GM20431 (cell line): ENCODE measurements at regions not wholly inside any gene's neighbourhood (a gene's known extent, or its start where the extent isn't known, plus 50 kb on each side); places are given as distances from the start of the nearest gene placed in this dataset.

Experiments
- in situ Hi-C: fragments of 300-500 bp; cut with MseI, MboI; formaldehyde crosslinking; loops from one replicate; pipeline ENCODE4 v1.15.0; 2020; ENCODE audit warnings: low sequenced_read_pairs; ENCODE audit not compliant: unreplicated experiment

DNA sequence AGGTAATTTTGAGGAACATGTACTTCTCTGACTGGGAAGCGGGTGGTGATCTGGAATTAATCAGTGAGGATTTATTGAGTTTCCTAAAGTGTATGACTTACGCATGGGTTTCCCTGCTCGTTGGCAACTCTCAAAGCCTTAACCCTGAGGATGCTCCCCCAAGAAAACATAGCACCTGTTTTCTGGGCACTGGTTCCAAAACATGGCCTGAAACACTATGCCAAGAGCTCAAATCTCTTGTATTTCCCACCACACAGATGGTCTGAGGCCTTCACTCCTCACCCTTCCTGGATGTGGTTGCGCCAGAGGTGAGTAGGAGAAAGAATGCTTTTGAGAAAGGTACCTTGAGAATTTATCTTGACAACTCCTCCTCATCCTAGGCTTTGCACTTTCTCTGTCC lies 250.4 kb downstream of the FZD1 start:
- in situ Hi-C loops: no loop called here

DNA sequence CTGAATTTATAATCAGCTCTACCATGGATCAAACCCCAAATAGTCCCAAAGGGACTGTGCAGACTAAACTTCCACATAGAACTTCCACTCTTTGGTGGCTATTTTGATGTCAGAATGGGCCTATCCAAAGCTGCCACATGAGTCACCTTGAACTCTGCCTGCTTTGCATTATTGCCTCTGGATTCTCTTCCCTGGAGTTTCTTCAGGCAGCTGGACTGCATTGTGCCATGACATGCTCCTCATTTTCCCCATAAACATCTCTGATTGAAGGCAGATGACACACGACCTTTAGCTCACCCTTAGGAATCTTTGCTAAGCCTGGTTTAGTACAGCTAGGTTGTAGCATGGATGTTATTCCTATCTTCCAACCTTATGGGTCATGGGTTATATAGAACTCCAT lies 251.7 kb downstream of the FZD1 start:
- in situ Hi-C loops: no loop called here

DNA sequence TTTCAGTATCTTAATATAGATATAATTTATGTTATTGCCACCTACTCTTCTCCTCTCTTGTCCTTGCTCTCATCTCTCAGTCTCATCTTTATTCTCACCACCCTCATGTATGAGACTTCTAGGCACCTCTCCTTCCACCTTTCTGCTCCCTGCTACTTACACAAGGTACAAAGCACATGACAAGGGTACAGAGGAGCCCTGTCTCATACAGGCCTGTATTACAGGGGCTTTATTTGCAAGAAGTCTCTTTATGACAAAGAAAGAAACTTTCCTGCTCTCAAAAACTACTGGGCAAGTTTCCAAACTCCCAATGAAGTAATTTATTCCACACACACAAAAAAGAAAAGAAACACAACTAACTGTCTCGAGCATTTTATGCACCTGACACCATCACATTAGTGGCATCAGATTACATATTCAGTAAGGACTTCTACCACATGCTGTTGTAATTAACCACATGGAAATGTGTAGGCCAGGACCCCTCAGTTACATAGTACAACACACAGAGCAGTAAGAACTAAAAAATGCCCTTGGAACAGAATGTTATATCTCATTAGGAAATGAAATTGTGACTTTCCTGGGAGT lies 253.1 kb downstream of the FZD1 start:
- in situ Hi-C loops: no loop called here

DNA sequence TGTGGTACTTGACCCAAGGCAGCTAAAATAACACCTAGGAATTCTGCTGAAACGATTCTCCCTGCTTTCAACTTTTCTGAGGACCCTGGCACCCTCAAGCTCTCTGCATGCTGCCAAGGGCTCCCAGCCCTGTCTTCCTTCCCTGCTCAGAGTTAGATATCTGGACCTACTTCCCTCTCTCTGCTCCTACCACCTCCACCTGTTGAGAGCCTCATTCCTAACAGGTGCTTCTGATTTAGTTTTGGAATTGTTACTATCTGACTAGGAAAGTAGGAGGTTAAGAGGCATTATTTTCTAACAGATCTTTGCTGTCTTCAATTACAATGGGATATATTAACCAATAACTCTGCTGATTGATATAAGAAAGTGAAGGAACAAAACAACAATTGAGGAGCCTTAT lies 253.8 kb downstream of the FZD1 start:
- in situ Hi-C loops: no loop called here

DNA sequence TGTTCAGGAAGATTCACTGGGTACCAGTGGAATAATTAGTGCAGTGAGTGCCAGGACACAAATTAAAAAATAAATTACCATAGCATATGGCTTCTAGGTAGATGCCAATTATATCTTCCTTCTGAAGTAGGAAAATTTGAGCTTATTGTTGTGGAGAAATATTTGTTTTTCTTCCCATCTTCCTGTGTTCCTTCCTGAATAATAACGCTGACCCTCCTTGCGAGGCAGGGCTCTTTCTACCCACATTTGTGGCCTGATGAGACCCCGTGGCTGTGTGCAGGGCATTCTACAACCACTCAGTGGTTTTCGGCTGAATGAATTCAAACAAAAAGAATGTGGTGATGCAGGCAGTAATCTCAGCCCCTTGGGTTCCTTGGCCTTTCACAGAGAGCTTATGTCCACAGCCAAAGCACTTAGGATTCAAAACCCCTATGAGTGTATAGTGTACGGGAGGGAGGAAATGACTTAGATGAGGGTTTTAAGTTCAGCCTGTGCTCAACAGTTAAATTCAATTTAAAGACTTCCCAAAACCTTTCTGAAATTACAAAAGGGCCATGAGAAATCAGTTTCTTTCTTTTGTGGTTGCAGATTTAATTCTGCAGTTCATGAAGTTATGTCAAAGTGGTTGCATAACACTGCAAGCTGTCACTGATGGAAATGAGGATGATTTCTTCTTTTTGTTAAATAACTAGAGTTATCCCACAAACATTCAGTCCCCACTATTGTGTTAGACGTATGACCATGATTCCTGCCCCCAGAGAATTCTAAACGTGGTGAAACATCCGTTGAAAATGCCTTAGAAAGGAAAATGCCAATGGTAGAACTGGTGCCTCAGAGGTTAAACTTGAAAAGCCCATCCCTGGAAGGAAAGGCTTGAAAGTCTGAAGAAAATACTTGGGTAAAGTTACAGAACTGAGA lies 255.3 kb downstream of the FZD1 start:
- in situ Hi-C loops: no loop called here

DNA sequence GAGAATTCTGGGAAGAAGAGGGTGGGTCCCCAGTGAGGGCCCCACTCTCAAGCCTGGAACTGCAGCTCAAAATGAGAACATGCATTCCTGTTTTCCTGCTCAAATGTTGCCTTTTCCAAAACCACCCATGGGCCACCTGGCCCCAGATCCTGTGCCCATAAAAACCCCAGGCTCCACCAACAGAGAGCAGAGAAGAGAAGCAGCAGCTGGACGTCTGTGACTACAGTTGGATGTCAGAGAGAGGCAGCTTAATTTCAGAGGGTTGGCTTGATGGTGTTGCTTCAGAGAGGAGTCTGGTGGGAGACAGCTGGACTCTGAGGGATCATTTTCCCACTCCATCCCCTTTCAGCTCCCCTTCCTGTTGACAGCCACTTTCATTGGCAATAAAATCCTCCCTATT lies 256.4 kb downstream of the FZD1 start:
- in situ Hi-C loops: no loop called here

DNA sequence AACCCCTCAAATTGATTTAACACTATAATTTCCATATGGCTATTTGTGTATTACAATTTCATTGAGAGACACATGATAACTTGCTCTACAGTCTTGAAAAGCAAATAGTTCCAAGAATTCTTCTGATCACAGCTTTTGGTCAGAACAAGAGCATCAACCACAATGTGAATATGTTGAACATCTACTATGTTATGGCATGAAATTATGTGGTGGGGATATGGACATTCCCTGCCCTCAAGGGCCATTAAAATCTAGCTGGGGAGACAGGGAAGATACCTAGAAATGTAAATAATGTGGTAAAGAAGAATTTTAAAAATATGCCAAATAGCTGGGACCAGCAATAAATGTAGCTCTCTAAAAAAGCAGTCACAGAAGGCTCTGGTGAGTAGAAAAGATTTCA lies 262.2 kb downstream of the FZD1 start:
- in situ Hi-C loops: no loop called here

DNA sequence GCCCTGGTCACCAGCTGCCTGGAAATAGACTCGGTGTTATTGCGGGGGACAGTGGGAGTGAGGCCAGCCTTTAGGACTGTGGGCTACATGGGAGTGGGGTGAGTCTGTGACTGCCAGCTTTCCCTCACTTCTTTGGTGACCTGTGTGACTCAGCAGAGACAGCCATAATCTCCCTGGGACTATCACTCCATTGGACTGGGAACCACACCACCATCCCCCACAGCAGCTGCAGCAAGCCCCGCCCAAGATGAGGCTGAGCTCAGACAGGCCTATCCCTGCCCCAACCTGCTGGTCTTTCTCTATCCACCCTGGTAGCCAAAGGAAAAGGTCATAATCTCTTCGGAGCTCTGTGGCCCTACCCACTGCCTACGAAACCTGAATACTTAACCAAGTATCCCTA lies 263.2 kb downstream of the FZD1 start:
- in situ Hi-C loops: no loop called here

DNA sequence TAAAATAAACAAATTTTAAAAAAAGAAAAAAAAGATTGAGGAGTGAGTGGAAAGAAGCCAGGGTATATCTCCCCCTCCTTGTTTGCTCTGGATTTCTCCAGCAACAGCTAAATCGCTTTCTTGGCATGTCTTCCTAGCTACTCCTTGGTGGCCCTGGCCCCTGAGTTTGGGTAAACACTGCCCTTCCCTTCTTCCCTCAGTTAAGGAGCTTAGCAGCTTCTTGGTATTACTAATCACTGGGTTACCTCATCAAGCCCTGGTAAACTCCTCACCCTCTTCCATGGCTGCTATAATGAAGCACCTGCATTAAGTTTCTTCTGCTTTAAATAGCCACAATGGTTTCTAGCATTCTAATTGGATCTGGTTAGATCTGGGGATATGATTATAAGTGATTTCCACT lies 269.8 kb downstream of the FZD1 start:
- in situ Hi-C loops: no loop called here

DNA sequence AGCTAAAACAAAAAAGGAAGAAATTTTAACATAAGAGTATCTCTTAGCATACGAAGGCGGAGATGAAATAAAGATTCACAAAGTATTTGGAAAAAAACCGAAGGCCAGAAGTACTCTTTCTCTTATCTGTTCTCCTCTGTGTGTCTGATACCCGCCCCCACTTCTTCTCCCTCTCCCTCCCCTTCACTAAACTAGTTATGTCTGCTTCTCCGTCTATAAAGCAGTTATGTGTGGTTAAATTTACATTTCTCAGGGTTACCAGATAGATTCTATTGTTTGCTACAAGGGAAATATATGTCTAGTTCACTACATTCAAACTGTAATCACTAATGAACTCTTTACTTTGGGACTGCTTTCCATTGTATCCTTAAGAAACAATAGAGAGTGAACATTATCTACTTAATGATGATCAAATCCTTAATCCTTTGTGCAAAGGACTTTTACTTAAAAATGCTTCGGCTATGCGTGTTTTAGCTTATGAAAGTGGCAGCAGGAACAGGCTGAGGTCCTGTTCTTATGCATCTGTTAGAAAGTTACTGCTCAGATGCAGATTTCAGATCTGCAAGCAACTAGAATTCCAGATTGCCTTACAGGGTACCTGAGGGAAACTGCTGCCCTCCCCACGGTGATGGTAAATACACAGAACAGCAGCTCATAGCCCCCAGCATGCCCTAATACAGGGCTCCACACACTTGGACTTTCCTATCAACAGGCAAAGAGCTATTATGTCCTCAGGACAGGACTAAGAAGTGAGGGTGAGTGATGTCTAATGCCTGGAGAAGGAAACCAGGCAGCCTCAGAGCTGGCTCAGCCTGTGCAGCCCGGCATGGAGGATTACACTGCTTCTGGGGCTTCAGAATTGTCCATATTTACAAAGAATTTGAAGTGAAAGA lies 273.3 kb downstream of the FZD1 start:
- in situ Hi-C loops: no loop called here

DNA sequence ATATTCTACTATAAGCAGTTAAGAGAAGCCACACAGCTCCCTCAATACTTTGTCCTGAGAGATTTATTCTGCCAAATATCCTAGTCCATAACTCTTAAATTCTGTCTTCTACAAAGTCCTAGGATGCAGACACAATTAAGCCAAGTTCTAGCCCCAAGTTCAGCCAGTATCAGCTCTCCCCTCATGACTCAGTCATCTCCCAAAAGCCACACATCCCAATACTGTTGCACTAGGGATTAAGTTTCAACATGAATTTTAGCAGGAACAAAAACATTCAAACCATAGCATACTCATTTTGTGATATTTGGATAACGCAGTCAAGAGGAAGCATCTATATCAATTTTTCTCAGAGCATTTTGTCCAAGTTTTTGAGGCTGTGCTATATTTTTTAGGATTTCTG lies 277.4 kb downstream of the FZD1 start:
- in situ Hi-C loops: no loop called here

DNA sequence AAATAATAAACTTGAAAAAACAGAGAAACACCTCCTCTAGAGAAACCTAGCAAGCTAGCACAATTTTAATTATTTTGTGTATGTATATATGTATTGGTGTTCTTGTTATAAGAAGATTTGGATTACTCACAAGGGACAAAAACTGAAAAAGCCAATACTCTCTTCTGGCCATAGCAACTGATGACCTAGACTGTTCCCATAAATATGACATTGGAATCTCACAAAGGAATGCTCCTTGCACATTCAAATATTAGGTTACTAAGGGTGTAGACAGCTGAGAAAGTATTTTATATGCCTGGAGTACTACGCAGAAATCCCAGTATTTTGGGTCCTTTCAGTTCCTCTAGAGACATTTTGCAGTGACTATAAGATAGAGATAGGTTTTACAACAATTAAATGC lies 279.4 kb downstream of the FZD1 start:
- in situ Hi-C loops: no loop called here

DNA sequence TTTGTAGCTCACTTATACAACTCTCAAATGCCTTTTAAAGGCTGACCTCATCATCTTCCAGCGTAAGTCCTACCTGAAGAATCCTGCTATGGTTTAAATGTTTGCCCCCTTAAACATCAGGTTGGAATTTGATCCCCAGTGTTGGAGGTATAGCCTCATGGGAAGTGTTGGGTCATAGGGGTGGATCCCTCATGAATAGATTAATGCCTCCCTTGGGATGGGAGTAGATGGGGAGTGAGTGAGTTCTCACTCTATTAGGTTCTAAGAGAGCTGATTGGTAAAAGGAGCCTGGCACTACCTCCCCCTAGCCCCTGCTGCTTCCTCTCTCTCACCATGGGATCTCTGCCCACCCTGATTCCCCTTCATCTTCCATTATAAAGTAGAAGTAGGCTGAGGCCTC lies 285.6 kb downstream of the FZD1 start:
- in situ Hi-C loops: no loop called here

DNA sequence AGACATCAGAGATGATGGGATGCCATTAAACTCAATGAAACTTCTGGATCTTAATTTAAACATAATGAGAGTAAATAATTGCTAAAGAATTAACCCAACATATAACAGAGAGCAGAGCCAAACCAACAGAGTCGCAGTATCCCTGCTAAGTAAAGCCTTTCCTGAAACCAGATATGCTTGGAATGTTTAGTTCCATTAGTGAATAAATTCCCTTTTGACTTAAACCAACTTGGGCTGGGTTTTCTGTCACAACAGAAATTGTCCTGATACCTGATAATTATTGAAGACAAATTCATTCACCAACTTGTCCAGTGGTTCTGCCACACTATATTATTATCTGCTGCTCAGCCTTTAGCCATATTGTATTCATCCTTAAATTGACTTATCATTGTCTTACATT lies 286.7 kb downstream of the FZD1 start:
- in situ Hi-C loops: no loop called here

DNA sequence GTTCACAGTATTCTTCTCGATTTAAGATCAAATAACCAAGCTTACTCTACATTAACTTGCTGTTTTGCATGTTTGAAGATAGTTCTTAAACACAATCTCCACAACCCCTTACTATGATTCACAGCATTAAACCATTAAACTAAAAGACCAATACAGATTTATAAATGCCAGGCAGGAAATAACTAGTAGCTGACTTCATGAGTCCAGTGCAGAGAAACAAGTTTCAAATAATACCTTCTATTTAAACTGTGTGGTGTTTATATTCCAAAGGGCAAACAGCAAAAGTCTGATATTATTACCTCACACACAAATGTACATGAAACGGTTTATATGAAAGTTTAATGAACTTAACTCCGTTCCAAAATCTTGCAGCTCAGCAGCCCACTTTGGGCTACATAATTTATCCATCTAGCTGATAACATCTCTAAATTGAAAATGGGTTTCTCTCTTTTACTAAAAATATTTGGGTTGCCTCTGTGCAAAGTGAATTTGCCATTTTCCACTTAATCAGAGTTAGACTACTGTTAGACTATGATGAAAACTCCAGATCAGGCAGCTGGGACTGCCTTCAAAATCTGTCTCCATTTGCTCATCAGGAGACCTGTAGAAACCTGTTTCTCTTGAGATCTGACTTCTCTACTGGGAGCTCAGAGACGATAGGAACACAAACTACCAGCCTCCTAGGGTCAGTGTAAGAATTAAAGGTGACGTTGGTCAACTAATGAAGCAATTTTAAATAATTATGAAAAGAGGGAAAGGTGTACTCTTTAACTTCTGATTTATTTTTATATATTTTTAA lies 287.3 kb downstream of the FZD1 start:
- in situ Hi-C loops: no loop called here

DNA sequence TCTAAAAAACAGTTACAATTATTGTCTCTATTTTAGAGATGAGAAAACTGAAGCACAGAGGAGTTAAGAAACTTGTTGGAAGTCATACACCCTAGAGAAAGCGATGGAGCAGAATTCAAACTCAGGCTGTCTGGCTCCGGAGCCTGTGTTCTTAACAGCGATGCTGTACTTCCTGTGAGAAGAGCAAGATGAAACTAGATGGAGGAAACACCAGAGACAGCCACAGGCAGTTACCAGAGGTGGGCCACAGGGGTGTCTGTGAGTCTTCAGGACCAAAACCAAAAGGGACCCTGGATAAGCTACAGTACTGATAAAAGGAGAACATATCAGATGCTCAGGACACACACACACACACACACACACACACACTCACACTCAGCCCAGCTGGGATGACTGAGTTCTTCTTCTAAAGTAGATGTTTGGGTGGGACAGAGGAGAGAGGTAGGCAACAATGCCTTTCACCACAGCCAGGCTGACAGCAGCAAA lies 289.2 kb downstream of the FZD1 start:
- in situ Hi-C loops: no loop called here

DNA sequence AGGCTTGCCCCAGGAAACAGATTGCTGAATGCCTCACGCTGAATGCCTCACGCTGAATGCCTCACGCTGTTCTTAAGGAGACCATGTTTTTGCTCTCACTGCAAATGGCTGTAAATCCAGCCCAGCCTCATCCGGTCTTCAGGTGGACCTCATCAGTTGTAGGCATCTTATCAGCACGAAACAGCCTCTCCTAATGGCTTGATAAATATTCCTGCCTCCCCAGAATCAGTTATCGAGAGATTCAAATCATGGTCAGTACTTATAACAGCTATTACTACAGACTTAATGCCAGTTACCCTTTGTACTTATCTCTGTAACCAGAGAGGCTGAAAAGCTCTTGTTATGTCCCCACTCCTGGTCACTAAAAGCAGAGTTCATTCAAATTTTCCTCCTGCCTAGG lies 290.6 kb downstream of the FZD1 start:
- in situ Hi-C loops: no loop called here

DNA sequence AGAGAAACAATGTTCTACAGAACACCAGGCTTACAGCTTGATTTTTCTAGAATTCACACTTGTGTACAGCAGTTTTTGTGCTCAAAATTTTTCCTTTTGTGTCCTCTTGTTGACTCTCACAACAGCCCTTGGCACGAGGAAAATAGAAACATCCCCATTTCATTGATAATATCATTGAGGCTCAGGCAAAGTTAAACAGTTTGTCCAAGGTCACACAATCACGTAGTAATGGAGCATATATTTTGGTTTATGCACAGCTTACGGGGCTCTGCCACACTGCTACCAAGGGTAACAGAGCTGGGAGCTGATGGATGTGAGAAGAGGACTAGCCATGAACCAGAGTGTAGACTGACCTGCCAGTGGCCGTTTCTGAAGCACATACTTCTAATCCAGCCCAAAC lies 292.0 kb downstream of the FZD1 start:
- in situ Hi-C loops: no loop called here

DNA sequence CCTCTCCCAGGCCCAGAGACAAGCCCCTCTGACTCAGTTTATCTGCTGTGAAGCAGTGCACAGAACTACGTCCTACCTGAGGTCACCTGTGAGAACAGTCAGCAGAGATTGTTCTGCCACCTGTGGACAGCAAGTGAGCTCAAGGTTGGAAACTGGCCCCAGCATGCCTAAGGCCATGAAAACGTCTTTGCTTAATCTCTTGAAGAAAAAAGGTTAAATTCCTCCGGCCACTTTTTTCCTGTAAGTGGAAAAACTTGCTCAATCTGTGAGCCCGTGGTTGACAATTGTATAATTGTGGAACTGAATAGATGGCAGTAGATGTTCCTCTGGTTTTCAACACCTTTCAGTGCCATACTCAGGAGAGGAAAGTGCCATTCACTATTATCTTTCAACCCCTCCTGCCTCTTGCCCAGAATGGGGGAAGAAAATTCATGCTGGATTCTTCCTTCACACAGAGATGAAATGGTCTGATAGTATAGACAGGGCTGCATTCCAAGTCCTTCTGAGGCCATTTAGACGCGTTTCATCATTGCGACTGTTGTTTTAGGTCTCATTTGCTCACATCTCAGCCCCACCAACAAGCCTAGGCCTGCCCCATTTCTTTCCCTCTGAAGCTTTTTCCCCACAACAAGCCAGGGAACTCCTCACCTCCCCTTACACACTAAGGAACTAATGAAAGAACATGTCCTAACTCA lies 292.9 kb downstream of the FZD1 start:
- in situ Hi-C loops: no loop called here
